CD4-positive, alpha-beta T cell treated with Interleukin-6 for 4 hours (primary cell): ENCODE measurements at regions not wholly inside any gene's neighbourhood (a gene's known extent, or its start where the extent isn't known, plus 50 kb on each side); places are given as distances from the start of the nearest gene placed in this dataset.

Experiments
- DNase-seq: peaks from one replicate; pipeline ENCODE4 v3.0.0-alpha.2; 2020; ENCODE audit warnings: mixed read lengths

DNA sequence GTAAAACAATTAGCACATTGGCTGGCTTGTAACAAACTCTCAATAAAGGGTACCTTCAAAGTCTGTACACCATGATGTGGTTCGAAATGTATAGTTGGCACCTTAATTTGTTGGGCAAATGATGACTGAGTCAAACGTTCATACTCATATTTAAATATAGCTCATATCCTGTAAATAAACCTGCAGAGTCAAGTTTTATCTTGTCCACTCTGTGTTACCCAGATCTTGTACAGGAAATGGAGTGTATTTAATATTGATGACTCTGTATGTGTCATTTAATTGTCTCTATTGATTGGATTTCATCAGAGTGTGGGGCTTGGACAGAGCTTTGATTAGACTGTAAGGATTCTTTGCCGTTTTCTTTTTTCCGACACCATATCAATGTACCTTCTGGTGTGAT lies 805.6 kb upstream of the ZEB2 start:
- no peak for DNase-seq

DNA sequence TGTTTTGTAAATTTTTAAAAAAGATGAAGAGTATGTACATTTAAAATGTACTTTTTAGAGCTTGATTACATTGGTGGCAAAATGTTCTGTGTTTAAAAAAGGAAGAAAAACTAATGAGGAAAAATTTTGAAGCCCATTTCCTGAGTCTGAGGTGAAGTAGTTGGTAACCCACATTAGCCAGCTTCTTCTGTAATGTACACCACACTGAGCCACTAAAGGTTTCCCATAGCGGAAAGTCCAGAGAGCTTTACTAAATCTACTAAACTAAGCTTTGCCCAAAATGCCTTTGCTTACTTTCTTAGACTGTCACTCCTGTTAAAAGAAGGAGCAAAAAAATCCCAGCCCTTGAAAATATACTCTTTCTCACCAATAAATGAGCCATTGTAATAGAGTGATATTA lies 804.8 kb upstream of the ZEB2 start:
- no peak for DNase-seq

DNA sequence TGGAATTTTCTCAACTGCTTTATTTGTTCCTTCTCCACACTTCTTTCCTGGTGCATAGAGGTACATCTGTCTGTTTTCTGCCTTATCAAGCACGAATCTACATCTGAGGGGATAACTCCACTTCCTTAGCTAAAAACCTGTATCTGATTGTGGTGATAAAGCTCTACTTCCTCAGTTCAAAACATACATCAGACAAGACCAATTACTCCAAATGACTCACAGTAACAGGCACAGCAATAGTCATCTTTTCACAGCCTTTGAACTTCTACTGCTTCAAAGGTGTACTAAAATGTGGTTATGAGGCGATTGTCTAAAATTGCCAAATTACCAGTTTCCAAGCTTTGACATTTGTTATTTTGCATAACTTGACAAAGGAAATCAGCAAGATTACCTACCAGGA lies 803.6 kb upstream of the ZEB2 start:
- no peak for DNase-seq

DNA sequence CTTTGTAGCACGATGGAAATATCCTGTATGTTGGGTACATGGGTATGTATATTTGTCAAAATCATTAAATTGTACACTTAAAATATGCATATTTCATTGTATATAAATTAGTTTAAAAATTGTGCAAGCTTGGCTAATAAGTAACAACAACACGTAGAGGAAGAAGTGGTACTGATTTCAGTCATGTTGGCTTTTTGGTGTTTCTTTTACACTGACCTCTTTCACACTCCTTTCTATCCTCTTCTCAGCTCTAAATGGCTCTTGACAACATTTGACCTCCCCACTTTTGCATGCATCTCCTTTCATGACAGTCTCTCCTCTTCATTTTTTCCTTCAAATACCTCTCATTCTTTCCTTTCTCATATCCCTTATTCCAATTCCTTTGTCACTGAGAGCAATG lies 801.4 kb upstream of the ZEB2 start:
- no peak for DNase-seq

DNA sequence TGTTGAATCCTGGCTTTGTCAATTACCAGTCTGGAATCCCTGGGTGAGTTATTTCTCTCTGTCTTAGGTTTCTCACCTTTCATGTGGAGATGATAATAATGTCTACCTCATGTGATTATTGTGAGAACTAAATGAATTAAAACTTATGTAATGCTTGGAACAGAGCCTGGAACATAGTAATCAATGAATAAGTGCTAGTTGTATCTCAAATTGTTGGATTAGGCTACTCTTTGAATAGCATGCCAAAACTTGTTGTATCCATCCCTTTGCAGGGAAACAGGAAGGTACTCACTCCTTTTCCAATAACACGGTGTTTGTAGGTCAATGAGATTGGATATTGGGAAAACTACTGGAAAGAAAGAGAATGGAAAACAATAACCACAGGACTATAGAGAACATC lies 796.6 kb upstream of the ZEB2 start:
- DNase-seq, result no peak

DNA sequence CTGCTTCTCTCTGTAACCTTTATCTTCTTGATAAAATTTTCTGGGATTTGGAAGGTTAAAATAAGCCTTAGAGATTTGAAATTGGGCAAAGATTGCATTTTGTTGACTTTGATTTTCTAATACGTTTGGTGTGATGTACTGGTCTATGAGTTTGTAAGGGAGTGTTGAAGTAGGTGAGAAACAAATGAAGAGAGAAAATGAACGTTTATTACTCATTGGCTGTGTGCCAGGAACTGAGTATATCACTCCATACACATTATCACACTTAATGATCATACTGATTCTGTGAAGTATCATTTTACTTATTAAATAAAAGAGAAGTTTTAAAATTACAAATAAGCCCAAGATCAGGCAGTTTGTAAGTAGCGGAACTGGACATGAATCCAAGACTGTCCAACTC lies 795.1 kb upstream of the ZEB2 start:
- no peak for DNase-seq

DNA sequence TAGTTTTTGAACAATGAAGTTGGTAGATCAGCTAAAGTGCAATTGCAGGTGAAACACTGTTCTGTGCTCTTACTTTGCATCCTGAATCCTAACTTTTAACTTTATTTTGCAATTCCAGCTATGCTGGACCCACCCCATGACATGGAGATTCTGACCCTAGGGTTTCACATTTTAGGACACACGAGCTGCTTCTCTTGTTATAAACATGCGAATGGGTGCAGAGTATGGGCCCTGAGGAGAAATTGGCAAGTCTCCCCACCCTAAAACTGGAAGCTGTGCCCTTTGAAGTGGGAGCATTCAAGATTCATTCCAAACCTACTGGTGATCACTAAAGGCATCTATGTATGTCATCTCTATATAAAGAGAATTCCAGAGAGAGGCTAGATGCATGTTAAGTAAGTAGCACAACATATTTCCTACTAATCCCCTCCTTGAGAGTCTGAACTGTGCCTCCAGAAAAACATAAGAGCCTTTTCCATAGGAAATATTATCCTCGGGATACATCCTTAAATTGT lies 794.3 kb upstream of the ZEB2 start:
- DNase-seq, result no peak

DNA sequence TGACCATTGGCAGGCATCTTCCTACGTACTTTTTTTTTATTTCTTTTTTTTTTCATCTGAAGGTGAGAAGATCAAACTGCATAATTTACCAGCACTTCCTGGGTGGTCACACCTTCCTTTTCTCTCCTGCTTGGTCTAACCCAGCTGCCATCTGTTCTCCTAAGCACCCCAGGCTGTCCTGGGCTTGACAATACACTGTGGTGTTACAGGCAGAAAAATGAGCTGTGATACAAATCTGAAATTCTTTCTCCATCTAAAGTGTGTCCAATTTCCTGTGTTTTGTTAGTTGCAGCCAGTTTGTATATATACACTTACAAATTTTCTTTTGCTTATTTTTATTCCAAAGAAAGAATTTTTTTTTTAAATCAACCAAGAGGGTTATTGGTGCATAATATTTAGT lies 786.0 kb upstream of the ZEB2 start:
- DNase-seq, result no peak

DNA sequence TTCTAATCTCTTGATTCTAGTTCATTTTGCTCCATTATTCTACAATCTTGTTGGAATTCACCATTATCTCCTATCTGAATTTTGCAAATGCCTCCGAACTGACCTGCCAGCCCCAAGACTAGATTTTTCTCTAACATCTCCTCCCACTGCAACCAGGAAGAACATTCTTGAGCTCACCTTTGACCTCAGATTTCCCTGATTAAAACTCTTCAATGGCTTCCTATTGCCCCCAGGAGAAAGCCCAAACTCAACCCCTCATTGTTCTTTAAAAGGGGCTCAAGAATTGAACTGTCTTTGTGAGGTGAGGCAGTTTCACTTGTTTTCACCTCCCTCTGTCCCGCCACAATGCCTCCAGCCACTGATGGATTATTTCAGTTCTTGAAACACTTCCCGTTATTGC lies 784.6 kb upstream of the ZEB2 start:
- DNase-seq, result no peak

DNA sequence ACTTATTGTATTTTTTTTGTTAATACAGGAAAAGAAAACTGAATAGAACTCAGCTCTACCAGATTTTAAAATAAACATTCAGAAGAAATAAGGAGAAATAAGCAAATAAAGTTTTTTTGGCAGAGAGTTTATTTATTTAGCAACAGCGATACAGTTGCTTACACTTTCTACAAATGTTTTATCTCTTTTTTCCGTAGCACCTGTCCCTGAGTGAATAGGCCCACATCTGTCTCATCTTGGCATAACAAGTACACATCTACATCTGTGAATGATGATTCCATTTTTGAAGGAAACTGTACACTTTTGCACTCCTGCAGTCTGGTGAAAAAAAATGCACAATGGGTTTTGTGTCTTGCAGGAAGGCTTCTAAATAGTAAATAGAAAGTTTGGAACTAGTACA lies 783.6 kb upstream of the ZEB2 start:
- no peak for DNase-seq

DNA sequence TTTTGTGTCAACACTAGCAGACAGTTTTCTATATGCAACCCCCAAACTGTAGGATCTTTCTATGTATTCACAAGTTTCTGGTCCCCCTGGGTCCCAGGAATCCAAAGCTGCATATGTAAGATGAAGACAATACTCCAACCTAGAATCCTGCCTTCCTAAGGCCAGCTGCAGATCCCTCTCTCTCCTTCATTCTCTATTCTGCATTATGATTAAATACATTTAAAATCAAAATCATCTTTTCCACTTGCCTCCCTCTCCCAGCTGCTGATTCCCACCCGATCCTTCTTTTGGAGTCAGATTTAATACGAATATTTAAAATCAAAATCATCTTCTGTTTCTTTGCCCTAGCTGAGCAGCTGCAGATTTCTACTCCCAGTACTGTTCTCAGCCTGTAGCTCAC lies 783.0 kb upstream of the ZEB2 start:
- no peak for DNase-seq

DNA sequence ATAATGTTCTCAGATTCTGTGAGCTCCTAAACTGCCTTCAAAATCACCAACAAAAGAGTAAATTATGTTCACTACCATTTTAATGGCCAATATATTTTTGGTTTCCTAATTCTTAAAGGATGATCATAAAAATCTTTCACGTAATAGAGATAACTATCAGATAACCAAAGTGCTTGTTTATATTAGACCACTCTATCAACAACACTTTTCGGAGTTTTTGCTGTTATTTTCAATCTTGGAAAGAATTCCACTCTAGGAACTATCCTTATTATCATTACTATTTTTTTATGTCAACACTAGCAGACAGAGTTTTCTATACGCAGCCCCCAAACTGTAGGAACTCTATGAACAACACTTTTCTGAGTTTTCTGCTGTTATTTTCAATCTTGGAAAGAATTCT lies 782.5 kb upstream of the ZEB2 start:
- DNase-seq, result no peak

DNA sequence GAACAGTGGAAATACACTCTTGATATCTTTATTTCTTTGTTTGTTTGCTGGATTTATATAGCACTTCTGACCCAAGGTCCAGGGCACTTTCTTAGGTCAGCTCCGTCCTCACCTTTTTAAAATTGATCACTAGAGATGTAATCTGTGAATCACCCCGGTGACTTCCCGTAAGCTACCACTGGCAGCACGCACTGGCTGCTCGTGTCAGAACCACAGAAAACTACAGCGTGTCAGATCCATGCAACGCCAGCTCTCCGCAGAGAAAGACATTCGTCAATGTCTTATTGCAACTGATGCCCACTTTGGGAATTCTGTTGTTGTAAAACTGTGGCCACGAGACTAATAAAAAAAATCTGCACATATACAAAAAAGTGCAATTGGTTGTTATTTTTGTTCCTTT lies 779.4 kb upstream of the ZEB2 start:
- no peak for DNase-seq

DNA sequence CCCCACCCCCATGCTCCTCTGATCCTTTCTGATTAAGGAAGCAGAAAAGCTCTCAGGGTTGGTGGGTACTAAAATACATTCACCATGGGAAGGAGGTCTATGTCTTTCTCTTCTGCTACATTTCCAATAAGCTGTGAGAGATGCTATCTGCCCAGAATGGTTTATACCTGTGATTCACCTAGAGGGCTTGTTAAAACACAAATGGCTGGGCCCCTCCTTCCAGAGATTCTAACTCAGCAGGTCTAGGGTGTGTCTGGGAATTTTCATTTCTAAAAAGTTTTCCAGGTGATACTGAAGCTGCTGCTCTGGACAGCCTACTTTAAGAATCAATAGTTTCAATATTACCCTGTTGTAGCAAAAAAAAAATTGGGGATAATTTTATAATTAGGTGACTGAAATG lies 772.2 kb upstream of the ZEB2 start:
- DNase-seq, result no peak

DNA sequence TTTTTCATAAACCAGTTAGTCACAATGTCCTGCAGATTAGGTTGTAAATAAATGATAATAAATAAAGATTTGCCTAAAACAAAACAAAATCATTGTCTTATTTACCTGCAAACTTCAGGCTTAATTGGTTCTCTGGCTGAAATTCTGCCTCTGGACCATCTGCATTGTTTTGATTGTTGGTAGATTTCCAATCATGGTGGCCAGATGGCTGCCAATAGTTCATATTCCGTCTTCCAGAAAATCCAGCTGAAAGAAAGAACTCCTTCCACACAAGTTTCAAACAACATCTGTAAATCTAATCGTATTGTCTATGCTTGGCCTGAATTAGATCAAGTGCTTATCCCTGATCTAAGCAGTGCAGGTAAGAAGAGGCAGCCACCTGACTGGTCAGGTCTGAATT lies 771.1 kb upstream of the ZEB2 start:
- no peak for DNase-seq

DNA sequence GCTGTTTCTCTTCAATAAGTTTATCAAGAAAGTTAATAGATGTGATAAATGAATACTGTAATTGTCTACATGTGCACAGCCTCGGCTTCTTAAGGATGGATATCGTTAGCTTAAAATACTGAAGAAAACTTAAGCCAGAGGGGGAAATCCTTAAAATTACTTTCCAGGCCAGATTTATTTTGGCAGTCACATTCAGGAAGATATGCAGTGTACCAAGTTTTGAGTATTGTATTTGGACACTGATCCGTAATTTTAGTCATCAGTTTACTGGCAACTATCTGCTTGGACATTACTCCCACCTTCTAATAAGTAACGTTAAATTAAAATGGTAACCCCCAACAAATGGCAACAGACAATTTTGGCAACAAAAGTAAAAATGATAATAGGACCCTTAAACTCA lies 770.0 kb upstream of the ZEB2 start:
- no peak for DNase-seq

DNA sequence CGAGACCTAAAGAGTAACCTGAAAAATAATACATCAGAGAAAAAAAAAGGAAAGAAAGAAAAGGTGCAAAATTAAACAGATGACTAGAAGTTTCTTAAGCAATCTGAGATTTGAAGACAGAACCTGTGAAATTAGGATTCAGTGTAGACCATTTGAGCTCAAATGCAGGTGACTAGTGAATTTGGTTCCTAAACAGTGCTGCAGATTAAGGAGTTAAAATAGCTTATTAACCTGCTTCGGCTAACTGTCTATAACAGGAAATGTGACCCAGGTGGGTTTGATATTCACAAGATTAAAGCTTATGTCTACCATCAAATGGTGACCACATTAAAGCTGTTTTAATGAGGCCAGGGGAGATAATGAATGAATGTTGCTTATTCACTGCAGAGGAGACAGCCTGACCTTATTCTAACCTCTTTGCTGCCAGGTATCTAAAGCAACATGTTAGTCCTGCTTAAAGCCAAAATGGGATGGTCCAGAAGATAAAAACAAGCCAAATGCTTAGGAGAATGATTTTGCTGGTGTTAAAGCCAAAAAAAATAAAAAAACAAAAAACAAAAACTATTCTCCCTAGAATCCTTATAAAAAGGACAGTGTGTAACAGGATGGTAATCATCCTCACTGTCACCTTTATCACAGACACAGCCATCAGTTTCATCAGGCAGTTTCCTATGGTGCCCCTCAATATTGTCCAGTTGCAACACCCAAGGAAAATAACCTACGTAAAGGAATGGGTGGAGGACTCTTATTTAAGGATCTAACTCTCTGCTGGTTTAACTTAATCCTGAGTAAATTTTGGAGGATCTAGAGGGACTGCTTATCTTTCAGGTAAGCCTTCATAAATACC lies 769.0 kb upstream of the ZEB2 start:
- DNase-seq, result no peak

DNA sequence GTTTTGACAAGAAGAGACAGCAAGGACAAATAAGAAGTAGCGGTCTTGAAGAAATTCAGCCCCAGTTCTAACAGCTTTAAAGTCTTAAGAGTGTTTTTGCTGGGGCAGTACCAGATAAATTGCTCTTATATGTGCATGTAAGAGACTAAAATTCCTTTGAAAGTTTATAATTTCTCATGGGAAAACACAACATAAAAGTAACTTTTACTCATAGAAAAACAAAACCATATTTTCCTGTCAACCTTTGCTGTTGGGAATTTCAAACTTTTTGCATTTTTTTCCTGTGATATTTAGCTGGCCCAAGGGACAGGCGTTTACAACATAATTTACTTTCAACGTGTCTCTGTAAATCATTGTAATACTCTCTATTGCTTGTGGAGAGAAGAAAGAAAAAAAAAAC lies 767.8 kb upstream of the ZEB2 start:
- DNase-seq, result no peak

DNA sequence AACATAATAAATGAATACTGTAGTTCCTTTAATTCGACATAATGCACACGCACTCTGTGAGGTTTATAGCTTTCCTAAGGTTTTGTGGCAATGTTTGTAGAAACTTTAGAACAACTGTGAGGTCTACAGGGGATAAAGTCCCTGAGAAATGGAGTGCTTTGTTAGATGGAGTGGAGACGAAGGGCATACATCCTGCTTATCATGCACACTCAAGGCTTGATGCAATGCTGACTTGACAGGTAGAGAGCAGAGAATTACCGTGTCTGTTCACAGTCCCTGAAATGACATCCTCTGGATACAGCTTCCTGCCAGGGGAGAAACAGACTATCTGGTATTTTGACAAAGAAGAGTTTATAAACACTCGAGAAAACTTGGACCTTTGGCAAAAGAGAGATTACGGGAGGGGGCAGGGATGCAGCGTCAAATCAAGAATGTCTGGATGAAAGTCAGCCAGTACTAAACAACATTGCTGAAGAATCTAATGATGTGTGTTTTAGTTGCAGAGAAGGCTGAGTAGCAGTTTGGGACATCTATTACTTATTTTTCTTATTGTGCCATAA lies 766.9 kb upstream of the ZEB2 start:
- DNase-seq, result no peak

DNA sequence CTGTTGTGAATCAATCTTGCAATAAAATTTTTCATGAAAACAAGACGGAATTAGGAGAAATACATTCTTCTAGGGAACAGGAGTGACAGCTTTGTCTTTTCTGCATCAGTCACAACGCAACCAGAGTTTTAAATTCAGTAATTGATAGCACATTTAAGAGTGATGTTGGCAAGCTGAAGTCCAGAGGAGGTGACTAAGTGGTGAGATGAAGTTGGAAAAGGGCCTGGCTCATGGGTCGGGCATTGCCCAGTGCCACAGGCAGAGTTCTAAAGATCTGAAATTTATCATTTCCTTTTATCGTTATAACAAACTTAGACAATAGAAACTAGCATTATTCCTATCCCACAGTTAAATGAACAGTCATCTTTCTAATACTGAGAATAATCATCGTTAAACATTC lies 764.6 kb upstream of the ZEB2 start:
- DNase-seq, result no peak

DNA sequence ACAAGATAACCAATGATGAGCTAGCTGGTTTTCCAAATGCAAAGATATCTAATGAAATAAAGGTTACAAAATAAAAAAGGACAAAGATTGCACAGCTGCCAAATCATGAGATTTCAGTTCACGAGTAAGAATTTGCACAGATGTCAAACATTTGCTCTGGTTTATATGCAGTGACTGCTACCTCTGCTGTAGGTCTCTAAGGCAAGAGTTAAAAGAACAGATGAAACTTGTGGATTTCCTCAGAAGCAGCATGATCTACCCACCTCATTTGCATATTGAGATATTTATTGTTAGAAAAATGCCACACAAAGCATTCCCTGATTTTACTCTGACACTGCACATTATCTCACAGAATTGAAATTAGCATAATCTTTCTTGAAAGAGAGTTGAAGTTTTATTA lies 763.2 kb upstream of the ZEB2 start:
- no peak for DNase-seq

DNA sequence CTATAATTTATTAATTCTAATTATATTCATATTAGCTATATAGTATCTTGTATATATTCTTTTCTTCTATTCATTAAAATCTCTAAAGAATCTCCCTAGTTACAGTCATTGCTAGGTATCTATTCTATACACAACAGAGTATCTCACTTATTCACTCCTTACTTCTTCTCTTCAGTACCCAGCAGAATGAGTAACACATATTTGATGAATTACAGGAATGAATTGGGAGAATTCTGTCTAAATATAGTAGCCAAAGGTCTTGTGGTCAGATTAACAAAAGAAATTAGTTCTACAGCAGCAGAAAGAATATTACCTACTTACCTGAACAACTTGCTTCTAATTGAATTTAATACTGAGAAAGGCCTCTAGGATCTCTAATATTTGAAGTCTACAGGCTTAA lies 758.0 kb upstream of the ZEB2 start:
- DNase-seq, result no peak

DNA sequence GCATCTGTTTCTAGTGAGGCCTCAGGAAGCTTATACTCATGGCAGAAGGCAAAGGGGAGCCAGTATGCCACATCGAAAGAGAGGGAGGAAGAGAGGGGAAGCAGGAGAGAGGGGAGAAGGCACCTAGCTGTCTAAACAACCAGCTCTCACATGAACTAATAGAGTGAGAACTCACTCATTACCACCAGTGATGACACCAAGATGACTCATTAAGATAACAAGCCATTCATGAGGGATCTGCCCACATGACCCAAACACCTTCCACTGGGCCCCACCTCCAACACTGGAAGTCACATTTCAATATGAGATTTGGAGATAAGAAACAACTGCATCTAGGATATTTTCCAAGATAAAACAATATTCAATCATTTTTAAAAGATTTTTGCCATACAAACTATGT lies 753.9 kb upstream of the ZEB2 start:
- DNase-seq, result no peak

DNA sequence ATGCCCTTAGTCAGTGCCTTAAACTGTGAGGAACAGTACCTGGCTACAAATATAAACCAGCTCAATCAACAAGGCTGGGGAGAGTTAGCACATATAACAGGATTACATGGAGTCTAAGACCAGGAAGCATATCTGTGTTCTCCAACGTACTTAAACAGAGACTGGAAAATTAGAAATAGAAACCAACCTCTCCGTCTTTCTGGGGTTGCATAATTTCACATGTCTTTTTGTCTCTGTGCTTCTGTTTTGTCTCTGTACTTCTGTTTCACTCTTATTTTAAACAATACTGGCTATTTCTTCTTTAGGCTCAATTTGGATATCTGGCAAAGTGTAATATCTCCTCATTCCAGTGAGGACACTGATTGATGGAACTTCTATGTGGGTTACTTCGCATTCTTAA lies 749.0 kb upstream of the ZEB2 start:
- no peak for DNase-seq

DNA sequence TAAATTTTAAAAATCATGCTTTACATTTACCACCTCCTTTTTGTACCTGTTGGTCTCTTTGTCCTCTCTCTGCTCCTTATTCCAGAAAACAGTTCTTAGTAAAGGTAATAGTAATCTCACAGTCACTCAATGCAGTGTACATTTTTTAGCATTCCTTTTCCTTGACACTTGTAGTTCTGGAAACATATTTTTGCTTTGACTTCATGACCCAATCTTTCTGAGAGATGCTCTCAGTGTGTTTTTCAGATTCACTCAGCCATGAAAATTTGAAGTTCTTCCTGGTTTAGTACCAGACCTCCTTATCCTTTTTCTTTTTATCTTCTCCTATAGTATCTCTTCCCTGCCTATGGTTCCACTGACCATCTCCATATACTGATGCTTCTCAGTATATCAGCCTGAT lies 747.5 kb upstream of the ZEB2 start:
- DNase-seq, result no peak
